Parathyroid adenoma (tissue), 2 donors: ENCODE measurements at regions not wholly inside any gene's neighbourhood (a gene's known extent, or its start where the extent isn't known, plus 50 kb on each side); places are given as distances from the start of the nearest gene placed in this dataset.
"Not testable (repeated sequence)": the region's sequence is repeated elsewhere in the genome, so short reads cannot be mapped to it uniquely, and the experiment has no call there.

ENCODE experiments used
- H2AFZ ChIP-seq: fragments of 300-600 bp; sonication (generic); one replicate; pipeline ENCODE4 v1.7.0; 2017; ENCODE audit warnings: antibody characterized with exemption, mild to moderate bottlenecking
- H3K27ac ChIP-seq: fragments of 300-600 bp; sonication (generic); one replicate; pipeline ENCODE4 v1.7.0; 2017
- H3K27me3 ChIP-seq: fragments of 300-600 bp; sonication (generic); one replicate; pipeline ENCODE4 v1.7.0; 2017; ENCODE audit warnings: low read length; ENCODE audit not compliant: control insufficient read depth, insufficient read depth
- H3K36me3 ChIP-seq: fragments of 300-600 bp; sonication (generic); one replicate; pipeline ENCODE4 v1.7.0; 2017; ENCODE audit warnings: low read length; ENCODE audit not compliant: control insufficient read depth, insufficient read depth
- H3K4me1 ChIP-seq: fragments of 300-600 bp; sonication (generic); one replicate; pipeline ENCODE4 v1.7.0; 2017; ENCODE audit warnings: control low read depth
- H3K4me2 ChIP-seq: fragments of 300-600 bp; sonication (generic); one replicate; pipeline ENCODE4 v1.7.0; 2017; ENCODE audit warnings: low read length
- H3K4me3 ChIP-seq: fragments of 300-600 bp; sonication (generic); one replicate; pipeline ENCODE4 v1.7.0; 2017; ENCODE audit warnings: low read depth, low read length
- H3K79me2 ChIP-seq: fragments of 300-600 bp; sonication (generic); one replicate; pipeline ENCODE4 v1.7.0; 2017; ENCODE audit warnings: control low read depth
- H3K9ac ChIP-seq: fragments of 300-600 bp; sonication (generic); one replicate; pipeline ENCODE4 v1.7.0; 2017; ENCODE audit warnings: mild to moderate bottlenecking
- H3K9me3 ChIP-seq: fragments of 300-600 bp; sonication (generic); one replicate; pipeline ENCODE4 v1.7.0; 2017; ENCODE audit warnings: low read length; ENCODE audit not compliant: control insufficient read depth
- TF ChIP-seq, protein P1 (sequence below): fragments of 300-600 bp; sonication (generic); IDR thresholded peaks from one replicate; pipeline ENCODE4 v1.7.0; 2017; ENCODE audit warnings: antibody characterized with exemption, mild to moderate bottlenecking
- donor health status: primary hyperparathyroidism.

DNA sequence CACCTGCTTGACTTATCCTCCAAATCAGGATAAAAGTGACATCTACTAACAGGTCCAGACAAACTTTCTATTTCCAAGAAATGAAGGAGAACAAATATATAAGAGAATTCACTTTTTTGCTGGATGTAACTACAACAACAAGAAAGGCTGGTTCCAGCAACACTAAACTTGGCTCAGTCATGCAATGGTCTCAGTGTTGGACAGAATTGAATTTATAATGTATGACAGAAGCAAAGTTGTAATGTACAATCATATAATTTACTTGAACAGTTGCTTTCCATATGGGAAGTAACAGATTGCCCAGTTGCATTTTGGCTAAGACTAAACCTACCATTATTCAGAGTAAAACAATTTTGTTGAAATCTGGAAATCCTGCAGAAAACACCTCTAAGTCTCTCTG is 183.3 kb upstream of the INTU start:
- no peak overlapping the region for H3K4me2 ChIP-seq
- H3K4me1 ChIP-seq = no peaks in the 10 kb centered on the region
- TF ChIP-seq, protein P1, sequence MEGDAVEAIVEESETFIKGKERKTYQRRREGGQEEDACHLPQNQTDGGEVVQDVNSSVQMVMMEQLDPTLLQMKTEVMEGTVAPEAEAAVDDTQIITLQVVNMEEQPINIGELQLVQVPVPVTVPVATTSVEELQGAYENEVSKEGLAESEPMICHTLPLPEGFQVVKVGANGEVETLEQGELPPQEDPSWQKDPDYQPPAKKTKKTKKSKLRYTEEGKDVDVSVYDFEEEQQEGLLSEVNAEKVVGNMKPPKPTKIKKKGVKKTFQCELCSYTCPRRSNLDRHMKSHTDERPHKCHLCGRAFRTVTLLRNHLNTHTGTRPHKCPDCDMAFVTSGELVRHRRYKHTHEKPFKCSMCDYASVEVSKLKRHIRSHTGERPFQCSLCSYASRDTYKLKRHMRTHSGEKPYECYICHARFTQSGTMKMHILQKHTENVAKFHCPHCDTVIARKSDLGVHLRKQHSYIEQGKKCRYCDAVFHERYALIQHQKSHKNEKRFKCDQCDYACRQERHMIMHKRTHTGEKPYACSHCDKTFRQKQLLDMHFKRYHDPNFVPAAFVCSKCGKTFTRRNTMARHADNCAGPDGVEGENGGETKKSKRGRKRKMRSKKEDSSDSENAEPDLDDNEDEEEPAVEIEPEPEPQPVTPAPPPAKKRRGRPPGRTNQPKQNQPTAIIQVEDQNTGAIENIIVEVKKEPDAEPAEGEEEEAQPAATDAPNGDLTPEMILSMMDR = no peak
- H3K27me3 ChIP-seq = no peaks in the 10 kb centered on the region
- no peaks in the 10 kb centered on the region for H3K36me3 ChIP-seq
- no peak overlapping the region for H3K4me3 ChIP-seq
- H3K9me3 ChIP-seq = no peaks in the 10 kb centered on the region
- no peak overlapping the region for H3K9ac ChIP-seq
- no peak overlapping the region for H2AFZ ChIP-seq
- H3K79me2 ChIP-seq = no peaks in the 10 kb centered on the region
- no peak overlapping the region for H3K27ac ChIP-seq

DNA sequence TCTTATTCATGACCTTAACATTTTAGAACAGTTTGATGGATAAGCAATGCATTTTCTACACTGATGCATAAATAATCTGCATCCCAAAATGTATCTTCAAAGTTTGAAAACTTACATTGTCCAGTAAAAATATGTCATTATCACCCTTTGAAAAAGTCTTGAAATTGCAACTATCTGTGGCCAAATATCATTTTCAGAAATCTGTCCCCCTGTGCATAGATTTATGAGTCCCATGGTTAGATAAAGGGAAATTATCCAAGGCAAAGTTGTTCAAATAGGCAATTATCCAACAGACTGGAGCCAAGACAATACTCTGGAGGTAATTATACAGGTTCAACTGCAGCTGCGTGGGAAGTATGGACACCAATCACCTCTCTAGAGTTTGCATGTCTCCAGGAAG is 182.5 kb upstream of the INTU start:
- no peaks in the 10 kb centered on the region for H3K79me2 ChIP-seq
- H3K27me3 ChIP-seq = no peaks in the 10 kb centered on the region
- no peak overlapping the region for H3K27ac ChIP-seq
- H3K9me3 ChIP-seq = no peaks in the 10 kb centered on the region
- no peak overlapping the region for H2AFZ ChIP-seq
- TF ChIP-seq, protein P1 = no peak
- no peaks in the 10 kb centered on the region for H3K4me1 ChIP-seq
- H3K9ac ChIP-seq = no peak overlapping the region
- no peaks in the 10 kb centered on the region for H3K36me3 ChIP-seq
- no peak overlapping the region for H3K4me2 ChIP-seq
- H3K4me3 ChIP-seq = no peak overlapping the region

DNA sequence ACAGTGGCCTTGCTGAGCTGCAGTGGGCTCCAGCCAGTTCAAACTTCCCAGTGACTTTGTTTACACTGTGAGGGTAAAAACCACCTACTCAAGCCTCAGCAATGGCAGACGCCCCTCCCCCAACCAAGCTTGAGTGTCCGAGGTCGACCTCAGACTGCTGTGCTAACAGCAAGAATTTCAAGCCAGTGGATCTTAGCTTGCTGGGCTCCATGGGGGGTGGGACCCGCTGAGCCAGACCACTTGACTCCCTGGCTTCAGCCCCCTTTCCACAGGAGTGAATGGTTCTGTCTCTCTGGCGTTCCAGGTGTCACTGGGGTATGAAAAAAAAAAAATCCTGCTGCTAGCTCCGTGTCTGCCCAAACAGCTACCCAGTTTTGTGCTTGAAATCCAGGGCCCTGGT is 168.9 kb upstream of the INTU start:
- Histone ChIP-seq H3K9me3 (no peaks in the 10 kb centered on the region), H3K4me3 (no peak overlapping the region), H3K4me2 (no peak overlapping the region), H3K27me3 (no peaks in the 10 kb centered on the region), H3K4me1 (no peaks in the 10 kb centered on the region), H3K27ac (no peak overlapping the region), H3K79me2 (no peaks in the 10 kb centered on the region), H3K36me3 (no peaks in the 10 kb centered on the region), H3K9ac (no peak overlapping the region), H2AFZ (no peak overlapping the region)
- TF ChIP-seq, protein P1 = no peak

DNA sequence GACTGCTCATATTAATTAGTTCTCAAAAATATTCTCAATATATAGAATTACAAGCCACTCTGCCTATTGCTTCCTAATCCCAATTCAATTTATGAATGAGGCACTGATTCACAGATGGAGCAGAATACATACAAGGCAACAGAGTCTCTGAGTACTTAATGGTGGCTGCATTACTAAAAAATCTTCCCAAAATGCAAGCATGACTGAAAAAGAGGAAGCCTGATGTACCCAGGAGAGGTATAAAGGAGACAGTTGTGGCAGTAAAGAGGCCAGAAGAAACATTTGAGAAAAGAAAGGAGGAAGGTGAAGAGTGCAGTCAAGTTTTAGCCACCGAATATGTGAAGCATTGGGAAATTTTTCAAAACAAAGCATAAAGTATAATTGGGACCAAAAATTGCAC is 163.2 kb upstream of the INTU start:
- H3K36me3 ChIP-seq = no peaks in the 10 kb centered on the region
- TF ChIP-seq, protein P1 = no peak
- no peaks in the 10 kb centered on the region for H3K79me2 ChIP-seq
- H3K4me3 ChIP-seq = no peak overlapping the region
- no peaks in the 10 kb centered on the region for H3K4me1 ChIP-seq
- H3K9ac ChIP-seq = no peak overlapping the region
- H3K9me3 ChIP-seq = no peaks in the 10 kb centered on the region
- H3K27me3 ChIP-seq = no peaks in the 10 kb centered on the region
- no peak overlapping the region for H3K27ac ChIP-seq
- H3K4me2 ChIP-seq = no peak overlapping the region
- H2AFZ ChIP-seq = no peak overlapping the region

DNA sequence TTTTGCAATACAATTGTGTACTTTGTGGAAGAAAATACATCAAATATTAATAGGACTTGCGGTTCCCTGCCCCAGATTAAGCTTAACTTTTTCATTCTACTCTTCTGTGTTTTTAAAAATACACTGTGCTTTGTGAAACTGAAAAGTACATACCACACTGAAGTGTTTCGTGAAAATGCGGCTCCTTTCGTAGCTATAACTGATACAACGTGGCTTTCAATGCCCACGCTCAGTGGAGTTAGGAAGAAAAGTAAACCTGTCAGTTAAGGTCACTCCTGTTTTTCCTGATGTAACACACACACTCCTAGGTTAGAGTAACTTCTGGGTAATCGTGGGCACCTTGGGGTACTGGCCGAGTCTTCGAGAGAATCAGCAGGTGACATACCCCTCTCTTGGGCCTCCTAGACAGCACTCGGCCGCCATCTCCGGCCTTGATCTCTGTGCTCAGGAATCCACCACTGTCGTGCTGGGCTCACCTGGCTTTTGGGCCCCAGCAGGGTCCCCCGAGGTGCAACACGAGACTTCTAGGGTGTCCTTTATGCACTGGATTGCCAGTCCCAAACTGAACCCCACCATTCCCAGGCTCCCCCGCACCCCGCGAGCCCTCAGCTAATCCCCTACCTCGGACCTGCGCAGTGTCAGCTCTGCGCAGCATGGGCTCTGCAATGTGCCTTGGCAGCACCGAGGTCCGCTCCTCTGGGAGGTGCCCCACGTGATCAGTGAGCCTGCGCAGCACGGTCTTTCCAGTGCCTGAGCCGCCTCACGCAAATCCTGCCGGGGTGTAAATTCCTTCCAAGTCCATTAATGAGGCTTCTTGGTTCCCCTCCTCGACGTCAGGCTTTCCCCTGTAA is 162.6 kb upstream of the INTU start:
- Histone ChIP-seq H3K27ac (no peak overlapping the region), H3K79me2 (no peaks in the 10 kb centered on the region), H3K9me3 (no peaks in the 10 kb centered on the region), H3K27me3 (no peaks in the 10 kb centered on the region), H2AFZ (no peak overlapping the region), H3K4me3 (no peak overlapping the region), H3K9ac (no peak overlapping the region), H3K36me3 (no peaks in the 10 kb centered on the region), H3K4me1 (no peaks in the 10 kb centered on the region), H3K4me2 (no peak overlapping the region)
- TF ChIP-seq, protein P1 = no peak

DNA sequence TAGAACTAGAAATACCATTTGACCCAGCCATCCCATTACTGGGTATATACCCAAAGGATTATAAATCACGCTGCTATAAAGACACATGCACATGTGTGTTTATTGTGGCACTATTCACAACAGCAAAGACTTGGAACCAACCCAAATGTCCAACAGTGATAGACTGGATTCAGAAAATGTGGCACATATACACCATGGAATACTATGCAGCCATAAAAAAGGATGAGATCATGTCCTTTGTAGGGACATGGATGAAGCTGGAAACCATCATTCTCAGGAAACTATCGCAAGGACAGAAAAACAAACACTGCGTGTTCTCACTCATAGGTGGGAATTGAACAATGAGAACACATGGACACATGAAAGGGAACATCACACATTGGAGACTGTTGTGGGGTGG is 154.5 kb upstream of the INTU start:
- H3K79me2 ChIP-seq, H3K4me1 ChIP-seq, H2AFZ ChIP-seq, H3K36me3 ChIP-seq, H3K9ac ChIP-seq, H3K9me3 ChIP-seq, H3K27ac ChIP-seq, H3K27me3 ChIP-seq, H3K4me2 ChIP-seq, H3K4me3 ChIP-seq: not testable (repeated sequence)
